HG03064 (cell line): ENCODE measurements at regions not wholly inside any gene's neighbourhood (a gene's known extent, or its start where the extent isn't known, plus 50 kb on each side); places are given as distances from the start of the nearest gene placed in this dataset.
"Not testable (repeated sequence)": the region's sequence is repeated elsewhere in the genome, so short reads cannot be mapped to it uniquely, and the experiment has no call there.

Source experiments
- ATAC-seq: cut with Tn5 transposase; IDR thresholded peaks from one replicate; pipeline ENCODE4 v1.9.1; 2021; ENCODE audit warnings: low read depth; ENCODE audit not compliant: unreplicated experiment

DNA sequence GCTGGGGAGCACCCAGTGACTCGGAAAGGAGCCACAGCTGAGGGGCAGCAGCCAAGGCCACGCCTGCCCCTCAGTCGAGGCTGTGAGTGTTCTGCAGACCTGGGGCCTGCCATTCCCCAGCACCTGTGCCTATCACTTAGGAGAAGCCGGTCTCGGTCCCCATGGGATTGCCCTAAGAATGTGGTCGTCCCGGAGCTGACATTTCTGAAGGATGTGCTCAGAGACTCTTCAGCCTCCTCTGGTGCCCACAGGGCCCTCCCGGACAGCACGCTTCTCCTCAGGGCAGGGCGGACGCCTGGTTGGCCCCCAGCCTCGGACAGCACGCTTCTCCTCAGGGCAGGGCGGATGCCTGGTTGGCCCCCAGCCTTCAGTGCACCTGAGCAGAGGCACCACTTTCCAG lies 223.9 kb downstream of the ERMARD start:
- ATAC-seq, result no peak

DNA sequence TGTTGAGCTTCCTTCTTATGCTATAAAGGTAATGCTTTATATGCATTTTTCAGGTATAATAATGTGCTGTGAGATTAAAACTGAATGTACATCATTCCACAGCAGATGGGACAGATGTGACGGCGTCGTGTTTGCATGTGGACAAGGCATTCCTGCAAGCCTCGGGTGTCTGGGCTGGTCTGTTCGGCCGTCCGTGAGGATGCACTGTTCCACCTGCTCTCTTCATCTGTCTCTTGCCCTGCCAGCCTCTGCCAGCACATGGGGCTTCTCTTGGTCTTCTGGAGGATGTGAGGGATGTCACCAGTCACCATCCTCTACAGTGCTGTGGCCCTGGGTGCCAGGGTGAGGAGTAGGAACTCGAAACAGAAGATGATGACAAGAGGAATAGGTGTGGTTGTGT lies 223.2 kb downstream of the ERMARD start:
- ATAC-seq, result no peak

DNA sequence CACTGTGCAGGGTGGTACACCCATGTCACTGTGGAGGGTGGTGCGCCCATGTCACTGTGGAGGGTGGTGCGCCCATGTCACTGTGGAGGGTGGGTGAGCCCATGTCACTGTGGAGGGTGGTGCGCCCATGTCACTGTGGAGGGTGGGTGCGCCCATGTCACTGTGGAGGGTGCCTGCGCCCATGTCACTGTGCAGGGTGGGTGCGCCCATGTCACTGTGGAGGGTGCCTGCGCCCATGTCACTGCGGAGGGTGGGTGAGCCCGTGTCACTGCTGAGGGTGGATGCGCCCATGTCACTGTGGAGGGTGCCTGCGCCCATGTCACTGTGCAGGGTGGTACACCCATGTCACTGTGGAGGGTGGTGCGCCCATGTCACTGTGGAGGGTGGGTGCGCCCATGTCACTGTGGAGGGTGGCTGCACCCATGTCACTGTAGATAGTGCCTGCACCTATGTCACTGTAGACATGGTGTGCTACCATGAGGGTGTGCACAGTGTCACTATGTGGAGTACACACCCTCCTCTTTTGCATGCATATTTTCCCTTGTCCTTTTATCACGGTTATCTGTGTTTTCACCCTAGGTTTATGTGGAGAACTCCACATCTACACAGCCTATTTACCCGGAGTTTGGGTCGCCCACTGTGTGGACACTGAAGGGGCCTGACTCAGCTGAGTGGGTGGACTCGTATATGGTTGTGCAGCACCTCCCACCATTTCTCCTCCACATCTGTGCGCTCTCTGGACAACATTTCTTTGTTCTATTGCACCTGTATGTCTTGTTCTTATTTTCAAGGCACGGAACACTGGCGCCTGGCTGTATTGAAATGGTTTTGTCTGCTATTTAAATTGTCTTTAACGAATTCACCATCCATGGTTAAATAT lies 222.4 kb downstream of the ERMARD start:
- ATAC-seq, result not testable (repeated sequence)

DNA sequence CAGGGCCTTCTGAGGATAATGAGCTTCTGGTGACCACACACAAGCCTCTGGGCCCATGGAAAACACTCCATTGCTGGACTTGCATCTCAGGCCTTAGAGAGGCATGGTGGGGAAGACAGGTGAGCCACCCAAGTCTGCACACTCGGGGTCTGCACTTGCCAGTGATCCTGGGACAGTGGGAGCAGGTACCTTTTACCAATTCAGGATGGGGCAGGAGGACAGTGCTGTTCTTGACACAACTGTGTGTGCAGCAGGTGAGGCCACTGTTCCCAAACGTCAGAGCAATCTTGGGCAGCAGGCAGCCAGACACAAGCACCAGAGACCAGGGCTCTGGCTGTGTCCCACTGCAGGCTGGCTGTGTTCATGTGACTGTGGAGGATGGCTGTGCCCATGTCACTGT lies 221.3 kb downstream of the ERMARD start:
- ATAC-seq, result no peak

DNA sequence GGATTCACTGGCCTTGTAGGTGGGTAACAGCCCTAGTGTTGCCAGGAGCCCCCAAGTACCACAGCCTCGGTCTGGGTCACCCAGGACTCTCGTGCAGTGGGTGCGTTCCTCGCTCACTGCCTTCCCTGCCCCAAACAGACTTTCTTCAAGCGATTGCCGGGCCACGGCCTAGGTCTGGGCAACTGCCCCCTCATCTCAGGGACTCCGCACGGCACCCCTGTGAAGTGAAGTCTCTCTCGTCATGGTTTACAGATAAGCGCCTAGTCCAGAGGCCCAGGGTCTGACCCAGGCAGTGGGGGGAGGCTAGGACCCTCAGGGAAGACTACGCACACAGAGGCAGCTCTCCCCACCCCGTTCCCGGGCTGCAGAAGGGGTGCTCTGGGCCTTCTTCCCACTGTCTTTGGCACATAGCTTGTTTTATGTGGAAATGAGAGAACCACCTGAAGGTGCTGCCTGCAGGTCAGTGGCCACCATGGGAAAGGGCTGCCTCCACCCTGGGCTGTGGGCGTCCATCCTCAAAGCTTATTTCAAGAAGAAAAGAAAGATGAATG lies 220.8 kb downstream of the ERMARD start:
- ATAC-seq, result no peak

DNA sequence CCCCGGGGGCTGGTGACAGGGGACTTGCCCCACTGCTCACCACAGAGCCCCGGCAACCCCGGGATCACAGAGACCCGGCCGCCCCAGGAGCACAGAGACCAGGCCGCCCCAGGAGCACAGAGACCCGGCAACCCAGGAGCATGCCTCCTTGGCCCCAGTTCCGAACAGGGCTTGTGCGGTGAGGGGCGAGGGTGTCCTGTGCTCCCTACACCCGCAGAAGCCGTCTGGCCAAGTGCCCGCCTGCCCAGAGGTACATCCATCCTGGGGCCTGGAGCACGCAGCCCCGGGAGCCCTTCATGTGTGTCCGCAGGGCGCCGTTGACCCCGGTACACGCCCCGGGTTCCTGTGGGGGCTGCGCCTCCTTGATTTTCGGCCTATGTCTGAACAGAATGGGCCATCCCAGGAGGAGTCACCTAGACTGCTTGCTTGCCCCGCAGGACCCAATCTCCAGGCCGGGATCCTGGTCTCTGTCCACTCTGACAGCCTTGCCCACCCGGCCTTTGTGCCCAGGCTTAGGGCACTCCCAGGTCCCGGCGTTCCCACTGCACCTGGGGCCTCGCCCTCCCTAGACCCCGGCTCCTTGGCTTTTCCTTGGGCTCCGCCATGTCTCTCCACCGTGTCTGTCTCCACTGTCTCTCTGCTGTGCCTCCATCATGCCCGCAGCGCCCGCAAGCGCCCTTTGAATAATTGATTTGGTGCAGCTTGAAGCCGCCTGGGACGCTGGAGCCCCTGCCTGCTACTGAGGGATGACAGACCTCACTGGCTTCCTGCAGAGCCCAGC lies 219.8 kb downstream of the ERMARD start:
- ATAC-seq, result no peak

DNA sequence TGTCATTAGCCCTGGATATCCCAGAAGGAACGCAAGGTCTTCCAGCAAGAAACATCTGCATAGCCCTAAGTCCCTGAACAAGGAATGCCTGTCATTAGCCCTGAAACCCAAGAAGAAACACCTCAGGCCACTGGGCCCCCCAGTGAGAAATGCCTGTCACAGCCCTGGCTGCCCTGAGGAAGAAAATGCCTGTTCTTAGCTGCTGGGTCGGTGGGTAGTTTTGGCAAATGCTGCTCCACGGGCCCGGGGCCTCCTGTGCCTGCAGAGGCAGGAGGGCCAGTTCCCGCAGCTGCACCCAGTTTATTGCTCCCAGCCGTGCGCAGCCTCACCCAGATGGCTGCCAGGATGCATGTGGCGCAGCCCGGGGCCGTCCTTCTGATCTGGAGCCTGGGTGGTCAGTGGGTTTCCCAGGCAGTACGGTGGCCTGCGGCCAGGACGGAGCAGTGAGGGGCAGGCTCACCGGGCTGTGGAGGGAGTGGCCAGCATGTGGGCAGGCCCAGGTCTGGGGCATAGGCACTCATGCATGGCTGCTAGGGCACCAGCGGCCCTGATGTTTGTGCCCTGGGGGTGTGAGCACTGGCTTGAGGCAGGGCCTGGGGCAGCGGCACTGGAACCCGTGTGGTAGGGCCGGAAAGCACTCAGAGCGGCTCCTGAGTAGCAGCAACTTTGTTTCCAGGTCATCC lies 219.0 kb downstream of the ERMARD start:
- ATAC-seq, result no peak

DNA sequence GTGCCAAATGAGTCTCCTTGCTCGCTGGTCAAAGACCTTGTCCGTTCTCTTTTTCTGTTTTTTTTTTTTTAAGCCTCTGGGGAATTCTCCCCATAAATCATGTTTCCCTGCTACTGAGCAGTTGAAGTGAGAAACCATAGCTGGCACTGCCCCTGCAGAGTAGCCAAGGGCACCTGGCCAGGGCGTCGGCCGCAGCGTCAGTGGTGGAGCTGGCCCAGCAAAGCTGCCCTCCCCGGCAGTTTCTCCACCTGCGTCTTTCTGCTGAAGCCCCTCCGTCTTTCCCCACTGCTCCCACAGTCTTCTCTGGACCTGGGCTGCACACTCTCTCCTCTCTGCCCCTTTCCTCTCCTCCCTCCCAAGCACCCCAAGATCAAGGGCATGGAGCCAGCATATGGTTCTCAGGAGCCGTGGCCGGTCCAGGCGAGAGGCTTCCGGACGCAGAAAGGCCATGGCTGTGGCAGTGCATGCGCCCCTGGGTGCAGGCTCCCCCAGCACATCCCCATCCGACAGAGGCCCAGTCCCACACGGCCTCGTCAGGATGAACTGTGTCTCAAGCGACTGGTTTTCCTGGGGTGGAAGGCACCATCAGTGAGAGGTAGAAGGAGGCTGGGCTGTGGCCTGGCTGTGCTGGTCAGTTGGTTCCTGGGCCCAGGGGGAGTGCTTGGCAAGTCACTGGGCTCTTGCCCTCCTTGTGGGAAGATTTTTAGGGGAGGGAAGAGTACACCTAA lies 218.1 kb downstream of the ERMARD start:
- ATAC-seq, result no peak

DNA sequence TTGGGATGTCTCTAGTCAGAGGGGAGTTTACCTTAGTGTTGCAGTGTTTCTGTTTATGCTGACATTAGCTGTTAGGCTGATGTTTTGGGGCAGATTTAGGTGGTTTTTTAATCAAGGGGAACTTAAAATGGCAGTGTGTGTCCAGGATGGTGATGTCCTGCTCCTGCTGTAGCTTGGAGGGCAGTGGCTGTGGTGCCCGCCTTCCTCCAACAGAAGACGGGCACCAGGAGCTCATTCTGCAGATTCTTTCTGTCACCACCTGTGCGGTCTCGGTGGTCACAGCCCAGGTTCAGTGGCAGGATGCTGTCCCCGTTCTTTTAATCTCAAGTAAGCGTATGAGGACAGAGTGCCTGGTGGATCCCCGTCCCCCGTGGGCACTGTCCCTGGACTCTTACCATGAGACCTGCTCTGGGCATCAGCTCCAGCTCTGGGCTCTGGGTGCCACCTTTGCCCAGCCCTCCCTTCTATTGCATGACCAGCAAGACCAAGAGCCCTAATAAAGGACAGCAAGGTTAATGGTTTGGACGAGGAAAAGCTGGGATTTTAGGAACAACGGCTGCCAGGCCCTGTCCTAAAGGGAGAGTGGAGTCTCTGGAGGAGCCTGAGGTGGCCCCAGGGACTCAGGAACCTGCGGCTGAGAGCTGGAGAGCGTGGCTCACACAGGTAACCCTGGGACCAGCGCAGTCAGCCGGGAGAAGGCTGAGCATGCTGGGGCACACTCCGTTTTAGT lies 217.3 kb downstream of the ERMARD start:
- no peak for ATAC-seq

DNA sequence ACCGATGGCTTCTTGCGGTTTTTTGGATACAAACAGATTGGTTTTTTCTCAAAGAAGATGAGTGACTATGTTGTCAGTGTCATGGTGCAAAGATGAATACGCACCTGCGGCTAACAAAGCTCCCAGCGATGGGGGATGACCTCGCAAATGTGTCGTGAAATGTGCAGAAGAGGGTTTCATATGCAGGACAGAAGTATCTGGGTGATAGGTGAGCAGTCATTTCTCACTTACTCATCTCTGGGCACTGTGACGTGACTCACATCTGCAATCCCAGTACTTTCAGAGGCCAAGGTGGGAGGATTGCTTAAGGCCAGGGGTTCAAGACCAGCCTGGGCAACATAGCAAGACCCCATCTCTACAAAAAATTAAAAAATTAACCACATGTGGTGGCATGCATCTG lies 216.3 kb downstream of the ERMARD start:
- ATAC-seq, result no peak

DNA sequence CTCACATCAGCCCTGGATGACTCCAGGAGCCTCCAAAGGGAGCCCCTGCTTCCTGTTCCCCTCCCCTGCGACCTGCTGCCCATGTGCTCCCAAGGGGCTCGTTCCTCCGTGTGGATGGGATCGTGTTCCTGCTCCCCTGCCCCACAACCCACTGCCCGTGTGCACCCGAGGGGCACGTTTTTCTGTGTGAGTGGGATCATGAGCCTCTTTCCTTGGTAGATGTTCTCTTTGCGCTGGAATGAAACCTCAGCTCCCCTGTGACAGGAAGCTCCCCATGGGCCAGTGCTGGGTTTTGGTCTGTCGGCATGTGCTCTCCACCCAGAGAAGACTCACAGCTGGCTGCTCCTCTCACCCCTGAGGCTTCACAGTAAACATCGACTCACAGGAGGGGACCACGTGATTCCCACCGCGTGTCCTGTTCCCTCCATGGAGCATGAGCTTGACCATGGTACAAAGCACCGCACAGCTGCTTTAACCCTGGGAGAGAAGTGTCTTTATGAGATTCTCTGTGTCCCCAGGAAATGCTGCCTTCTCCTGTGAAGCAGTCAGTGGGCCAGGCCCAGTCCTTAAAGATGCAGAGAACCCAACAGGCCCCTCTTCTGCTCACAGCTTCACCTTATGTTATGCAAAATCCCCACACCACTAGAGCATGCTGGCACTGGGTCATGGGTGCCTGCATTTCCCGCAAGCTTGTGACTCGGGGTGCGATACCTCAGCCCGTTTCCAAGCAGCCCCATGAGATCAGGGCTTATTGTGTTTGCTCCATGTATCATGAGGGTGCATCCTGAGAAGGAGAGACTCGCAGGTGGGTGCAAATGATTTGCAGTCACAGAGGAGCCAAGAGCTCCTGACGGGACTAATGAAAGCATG lies 215.1 kb downstream of the ERMARD start:
- no peak for ATAC-seq

DNA sequence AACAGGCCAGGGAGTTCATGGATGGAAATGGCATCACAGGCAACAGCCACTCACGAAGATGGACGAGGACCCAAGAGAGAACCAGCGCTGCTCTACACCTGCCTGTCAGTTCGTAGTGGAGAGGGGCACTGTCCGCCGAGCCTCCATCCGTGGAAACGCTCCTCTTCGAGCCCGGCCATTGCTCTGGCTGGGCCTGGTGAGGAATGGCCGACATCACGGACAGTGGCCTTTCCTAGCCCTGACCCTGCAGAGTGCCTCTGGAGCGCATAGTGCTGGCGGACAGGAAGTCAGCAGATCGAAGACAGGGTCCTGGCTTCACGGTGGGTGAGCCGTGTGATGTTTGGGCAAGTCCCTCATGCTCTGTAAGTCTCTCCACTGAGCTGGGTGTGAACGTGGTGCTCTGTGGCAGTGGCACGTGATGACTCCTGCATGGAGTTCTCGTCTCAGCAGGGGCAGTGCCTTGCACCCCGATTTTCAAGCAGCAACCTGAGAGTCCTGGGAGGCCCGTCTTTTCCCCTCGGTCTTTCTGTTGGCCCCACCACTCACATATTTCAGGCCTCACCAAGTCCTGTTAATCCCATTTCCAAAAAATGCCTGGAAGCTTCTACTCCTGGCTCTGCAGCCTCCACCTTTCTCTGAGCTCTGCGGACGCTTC lies 214.4 kb downstream of the ERMARD start:
- ATAC-seq, result no peak

DNA sequence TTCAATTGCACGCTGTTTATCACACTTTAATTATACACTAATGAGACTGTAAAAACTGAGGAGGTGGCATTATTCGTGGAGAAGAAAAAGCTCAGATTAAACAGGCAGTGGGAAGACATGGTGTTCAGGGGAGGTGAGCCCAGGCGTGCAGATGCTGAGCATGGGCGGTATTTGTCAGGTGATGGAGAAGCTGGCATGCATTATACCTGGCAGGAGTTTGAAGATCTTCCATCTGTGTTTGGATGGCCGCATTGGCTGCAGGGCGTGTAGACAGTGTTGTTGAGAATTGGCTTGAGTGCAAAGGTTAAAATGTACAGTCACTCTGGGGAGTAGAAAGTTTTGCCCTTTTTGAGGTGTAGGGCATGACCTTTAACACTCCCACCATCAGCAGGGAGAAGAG lies 213.8 kb downstream of the ERMARD start:
- ATAC-seq, result no peak

DNA sequence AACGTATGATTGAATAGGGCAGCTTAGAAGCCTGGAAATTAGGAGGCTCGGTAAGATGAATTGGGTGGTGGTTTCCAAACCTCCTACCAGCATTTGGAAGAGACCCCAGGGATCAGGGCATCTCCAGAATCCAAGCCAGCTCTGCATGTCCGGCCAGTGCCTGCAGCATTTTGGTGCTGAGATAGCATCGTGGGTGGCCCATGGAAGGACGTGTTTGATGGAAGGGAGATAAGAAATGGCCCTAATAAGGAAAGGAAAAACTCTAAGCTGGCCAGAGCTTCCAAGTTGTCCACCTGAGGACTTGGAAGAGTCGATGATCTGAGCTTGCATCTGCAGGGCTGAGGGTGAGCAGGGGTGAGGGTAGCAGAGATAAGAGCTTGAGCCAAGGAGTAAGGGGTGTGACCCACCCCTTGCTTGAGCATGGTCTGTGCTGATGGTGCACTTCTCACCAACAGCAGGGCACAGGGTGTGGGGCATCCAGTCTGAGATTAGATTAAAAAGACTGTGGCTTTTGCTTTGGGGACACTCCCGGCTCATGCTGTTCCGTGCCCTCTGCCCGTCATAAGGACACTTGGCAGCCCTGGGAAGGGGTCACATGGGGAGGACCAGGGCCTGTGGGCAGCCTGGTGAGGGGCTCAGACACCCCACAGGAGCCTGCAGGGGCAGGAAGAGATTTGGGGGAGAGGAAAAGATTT lies 213.2 kb downstream of the ERMARD start:
- ATAC-seq, result no peak

DNA sequence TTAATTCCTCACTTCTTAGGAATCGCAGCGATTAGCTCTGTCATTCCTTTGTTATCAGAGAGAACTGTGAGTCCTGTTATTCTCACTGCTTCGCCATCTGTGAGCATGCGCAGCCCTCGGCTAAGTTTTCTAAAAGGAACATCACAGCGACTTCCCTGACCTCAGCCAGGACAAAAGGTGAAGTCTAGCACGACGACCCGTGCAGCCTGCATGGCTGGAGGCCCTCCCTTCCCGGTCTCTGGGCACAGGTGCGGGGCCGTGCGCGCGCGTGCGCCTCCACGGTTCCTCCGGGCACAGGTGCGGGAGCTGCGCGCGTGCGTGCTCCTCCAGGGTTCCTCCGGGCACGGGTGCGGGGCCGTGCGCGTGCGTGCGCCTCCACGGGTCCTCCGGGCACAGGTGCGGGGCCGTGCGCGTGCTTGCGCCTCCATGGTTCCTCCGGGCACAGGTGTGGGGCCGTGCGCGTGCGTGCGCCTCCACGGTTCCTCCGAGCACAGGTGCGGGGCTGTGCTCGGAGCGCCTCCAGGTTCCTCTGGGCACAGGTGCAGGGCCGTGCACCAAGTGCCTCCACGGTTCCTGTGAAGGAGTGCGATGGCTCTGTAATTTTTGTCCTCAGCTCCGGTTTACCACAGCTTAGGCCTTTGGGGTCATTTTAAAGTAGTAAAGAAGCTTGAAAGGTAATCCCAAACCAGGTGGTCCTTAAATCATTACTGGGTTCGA lies 212.3 kb downstream of the ERMARD start:
- ATAC-seq, result no peak

DNA sequence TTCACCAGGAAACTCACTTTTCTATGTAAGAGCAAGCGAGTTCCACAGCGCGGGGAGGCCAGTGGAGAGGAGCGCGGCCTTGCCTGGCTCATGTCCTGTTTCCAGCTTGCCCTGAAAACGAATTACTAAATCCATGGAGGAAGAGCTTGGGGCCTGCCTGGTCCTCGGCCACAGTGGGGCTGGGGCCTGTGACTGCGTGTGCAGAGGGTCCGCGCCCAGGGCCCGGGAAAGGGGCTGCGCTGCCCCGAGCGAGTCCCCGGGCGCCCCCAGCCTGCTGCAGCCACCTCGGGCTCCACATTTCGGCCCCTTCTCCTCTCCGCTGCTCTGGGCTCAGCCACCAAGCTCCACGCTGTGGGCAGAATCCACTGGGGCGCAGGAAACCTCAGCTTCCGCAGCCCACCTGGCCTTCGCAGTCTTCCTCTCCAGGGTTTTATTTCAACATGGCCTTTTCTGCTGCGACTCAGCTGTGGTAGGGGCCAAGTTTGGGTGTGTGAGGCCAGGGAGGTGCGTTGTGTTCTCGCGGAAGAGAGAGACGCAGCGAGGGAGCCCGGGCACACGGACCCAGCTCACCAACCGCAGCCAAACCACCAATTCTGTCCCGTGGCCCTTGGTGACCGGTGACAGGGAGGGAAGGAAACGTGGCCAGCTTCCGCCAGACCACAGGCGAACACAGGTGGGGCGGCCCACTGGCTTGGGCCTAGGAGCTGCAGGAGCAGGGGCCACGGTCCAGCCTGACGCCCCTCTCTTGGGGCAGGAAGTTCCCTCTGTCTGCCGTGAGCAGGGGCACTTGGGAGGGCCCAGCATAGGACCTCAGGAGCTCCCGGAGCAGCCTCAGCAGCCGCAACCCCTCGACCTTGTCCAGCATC lies 211.4 kb downstream of the ERMARD start:
- ATAC-seq, result no peak
